Mesothelial cell of epicardium (in vitro differentiated cells): ENCODE measurements at regions not wholly inside any gene's neighbourhood (a gene's known extent, or its start where the extent isn't known, plus 50 kb on each side); places are given as distances from the start of the nearest gene placed in this dataset.

Source experiments
- DNase-seq, 2 experiments: peaks; one replicate each; pipeline ENCODE4 v3.0.0; 2021; ENCODE audit warnings: low spot score in 2 of 2; ENCODE audit not compliant: unreplicated experiment in 2 of 2
- H3K27ac Mint-ChIP-seq: 2 replicates; pipeline ENCODE4 v1.8.0; 2021; ENCODE audit warnings: mixed read lengths
- H3K27me3 Mint-ChIP-seq: 2 replicates; pipeline ENCODE4 v1.8.0; 2021; ENCODE audit warnings: low read depth, mixed read lengths
- H3K36me3 Mint-ChIP-seq: 2 replicates; pipeline ENCODE4 v1.8.0; 2021; ENCODE audit warnings: mixed read lengths
- H3K4me1 Mint-ChIP-seq: 2 replicates; pipeline ENCODE4 v1.8.0; 2021; ENCODE audit warnings: mixed read lengths
- H3K4me3 Mint-ChIP-seq: 2 replicates; pipeline ENCODE4 v1.8.0; 2021; ENCODE audit warnings: mild to moderate bottlenecking, moderate library complexity, mixed read lengths
- H3K9me3 Mint-ChIP-seq: 2 replicates; pipeline ENCODE4 v1.8.0; 2021; ENCODE audit warnings: mixed read lengths
- CTCF ChIP-seq: fragments of 200-600 bp; sonication (generic); IDR thresholded peaks from one replicate; pipeline ENCODE4 v1.5.0; 2021; ENCODE audit warnings: antibody characterized with exemption; ENCODE audit not compliant: unreplicated experiment

GRCh38 chr13:44116562-44117332 is 237.0 kb downstream of the LACC1 start:
- H3K27ac Mint-ChIP-seq = no peak overlapping the region
- peaks cover 20% of the 10 kb centered on the region for H3K4me1 Mint-ChIP-seq
- H3K36me3 Mint-ChIP-seq = no peaks in the 10 kb centered on the region
- no peaks in the 10 kb centered on the region for H3K27me3 Mint-ChIP-seq
- no peak for DNase-seq
- H3K4me3 Mint-ChIP-seq = no peak overlapping the region
- no peak for TF ChIP-seq CTCF
- H3K9me3 Mint-ChIP-seq = no peaks in the 10 kb centered on the region

GRCh38 chr13:44117351-44117750 is 237.6 kb downstream of the LACC1 start:
- Mint-ChIP-seq H3K4me1 (peaks cover 20% of the 10 kb centered on the region), H3K36me3 (no peaks in the 10 kb centered on the region), H3K9me3 (no peaks in the 10 kb centered on the region), H3K27ac (no peak overlapping the region), H3K4me3 (no peak overlapping the region), H3K27me3 (no peaks in the 10 kb centered on the region)
- TF ChIP-seq CTCF = no peak
- DNase-seq = no peak

DNA sequence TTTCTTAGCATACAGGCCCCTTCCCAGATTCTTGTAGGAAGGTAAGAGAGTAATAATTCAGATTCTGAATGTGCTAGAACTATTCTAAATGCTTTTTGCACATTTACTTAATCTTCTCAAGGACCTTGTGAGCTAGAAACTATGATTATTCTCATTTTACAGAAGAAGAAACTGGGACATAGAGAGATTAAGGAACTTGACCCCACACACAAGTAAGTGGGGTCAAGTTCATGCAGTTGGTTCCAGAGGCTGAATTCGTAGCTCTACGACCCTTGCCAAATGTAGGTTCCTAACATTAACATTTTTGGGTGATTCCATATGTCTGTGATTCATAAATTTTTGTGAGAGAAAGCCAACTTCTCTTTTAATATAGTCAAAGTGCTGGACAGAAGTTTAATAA is 238.1 kb downstream of the LACC1 start:
- TF ChIP-seq CTCF = no peak
- Mint-ChIP-seq H3K4me1 (peaks cover 20% of the 10 kb centered on the region), H3K36me3 (no peaks in the 10 kb centered on the region), H3K27ac (no peak overlapping the region), H3K4me3 (no peak overlapping the region), H3K9me3 (no peaks in the 10 kb centered on the region), H3K27me3 (no peaks in the 10 kb centered on the region)
- DNase-seq = no peak

GRCh38 chr13:44118881-44119280 is 239.2 kb downstream of the LACC1 start:
- H3K27me3 Mint-ChIP-seq = no peaks in the 10 kb centered on the region
- no peaks in the 10 kb centered on the region for H3K36me3 Mint-ChIP-seq
- no peak overlapping the region for H3K27ac Mint-ChIP-seq
- peaks cover 9% of the 10 kb centered on the region for H3K9me3 Mint-ChIP-seq
- DNase-seq = no peak
- H3K4me3 Mint-ChIP-seq = no peak overlapping the region
- TF ChIP-seq CTCF = no peak
- peaks cover 20% of the 10 kb centered on the region for H3K4me1 Mint-ChIP-seq

- no peak for DNase-seq
- Mint-ChIP-seq H3K36me3 (no peaks in the 10 kb centered on the region), H3K4me3 (no peak overlapping the region), H3K9me3 (peaks cover 18% of the 10 kb centered on the region), H3K27me3 (no peaks in the 10 kb centered on the region), H3K27ac (no peak overlapping the region), H3K4me1 (peaks cover 20% of the 10 kb centered on the region)
- no peak for TF ChIP-seq CTCF
Measured at GRCh38 chr13:44120043-44120442, 240.3 kb downstream of the LACC1 start.
